HG03135 (cell line): ENCODE measurements at regions not wholly inside any gene's neighbourhood (a gene's known extent, or its start where the extent isn't known, plus 50 kb on each side); places are given as distances from the start of the nearest gene placed in this dataset.
"Not testable (repeated sequence)": the region's sequence is repeated elsewhere in the genome, so short reads cannot be mapped to it uniquely, and the experiment has no call there.

Experiments used
- ATAC-seq: cut with Tn5 transposase; IDR thresholded peaks from one replicate; pipeline ENCODE4 v1.9.1; 2021; ENCODE audit warnings: mild to moderate bottlenecking, moderate library complexity; ENCODE audit not compliant: unreplicated experiment

GRCh38 chr11:91272089-91272488 is 952.5 kb upstream of the FAT3 start:
- ATAC-seq, result no peak

- ATAC-seq, result not testable (repeated sequence)
Measured at GRCh38 chr11:91268512-91269295, 955.9 kb upstream of the FAT3 start.

- ATAC-seq, result no peak
Measured at GRCh38 chr11:91265946-91266345, 958.7 kb upstream of the FAT3 start.

- ATAC-seq, result no peak
Measured at GRCh38 chr11:91264481-91264880, 960.1 kb upstream of the FAT3 start.

GRCh38 chr11:91263496-91264365 is 960.9 kb upstream of the FAT3 start:
- no peak for ATAC-seq

GRCh38 chr11:91261513-91261912 is 963.1 kb upstream of the FAT3 start:
- no peak for ATAC-seq

- no peak for ATAC-seq
Measured at GRCh38 chr11:91258876-91259275, 965.7 kb upstream of the FAT3 start.

- no peak for ATAC-seq
Measured at GRCh38 chr11:91257667-91258066, 967.0 kb upstream of the FAT3 start.

- no peak for ATAC-seq
Measured at GRCh38 chr11:91248199-91248807, 976.3 kb upstream of the FAT3 start.

GRCh38 chr11:91247009-91247735 is 977.4 kb upstream of the FAT3 start:
- no peak for ATAC-seq

GRCh38 chr11:91244912-91245311 is 979.7 kb upstream of the FAT3 start:
- ATAC-seq, result no peak

GRCh38 chr11:91243630-91244029 is 981.0 kb upstream of the FAT3 start:
- ATAC-seq, result no peak

GRCh38 chr11:91243051-91243450 is 981.6 kb upstream of the FAT3 start:
- ATAC-seq, result no peak

- no peak for ATAC-seq
Measured at GRCh38 chr11:91241226-91241625, 983.4 kb upstream of the FAT3 start.

GRCh38 chr11:91239359-91239758 is 985.3 kb upstream of the FAT3 start:
- ATAC-seq, result no peak

- no peak for ATAC-seq
Measured at GRCh38 chr11:91231226-91231625, 993.4 kb upstream of the FAT3 start.

- ATAC-seq, result no peak
Measured at GRCh38 chr11:91230647-91231046, 994.0 kb upstream of the FAT3 start.

GRCh38 chr11:91222830-91223229 is 1000.0 kb upstream of the CHORDC1 start:
- ATAC-seq, result no peak

- no peak for ATAC-seq
Measured at GRCh38 chr11:91220476-91221202, 997.8 kb upstream of the CHORDC1 start.

- ATAC-seq, result no peak
Measured at GRCh38 chr11:91219535-91219934, 996.7 kb upstream of the CHORDC1 start.
